Activated CD4-positive, alpha-beta T cell treated with anti-CD3 and anti-CD28 coated beads for 36 hours (primary cell): ENCODE measurements at regions not wholly inside any gene's neighbourhood (a gene's known extent, or its start where the extent isn't known, plus 50 kb on each side); places are given as distances from the start of the nearest gene placed in this dataset.

Experiments
- ATAC-seq: fragments of 200-7000 bp; cut with Tn5 transposase; one replicate; pipeline ENCODE4 v1.10.0; 2021; ENCODE audit warnings: mild to moderate bottlenecking, moderate library complexity
- CTCF ChIA-PET: fragments of 350-600 bp; sonication (Branson Sonifier 250); formaldehyde crosslinking; loops from one replicate; lab custom pipeline; 2021; ENCODE audit warnings: antibody characterized with exemption; lab: Charles Lee
- POLR2A ChIA-PET: fragments of 350-600 bp; sonication (Branson Sonifier 250); formaldehyde crosslinking; loops from one replicate; lab custom pipeline; 2021; ENCODE audit warnings: antibody characterized with exemption, inconsistent platforms; lab: Charles Lee
- DNase-seq: peaks from one replicate; pipeline ENCODE4 v3.0.0-alpha.2; 2020
- H3K27ac Mint-ChIP-seq: one replicate; pipeline ENCODE4 v1.8.0; 2021; ENCODE audit warnings: mixed read lengths
- H3K27me3 Mint-ChIP-seq: one replicate; pipeline ENCODE4 v1.8.0; 2021; ENCODE audit warnings: mixed read lengths
- H3K36me3 Mint-ChIP-seq: one replicate; pipeline ENCODE4 v1.8.0; 2021; ENCODE audit warnings: low read depth, mixed read lengths
- H3K4me1 Mint-ChIP-seq: one replicate; pipeline ENCODE4 v1.8.0; 2021; ENCODE audit warnings: mixed read lengths
- H3K4me3 Mint-ChIP-seq: one replicate; pipeline ENCODE4 v1.8.0; 2021; ENCODE audit warnings: mild to moderate bottlenecking, moderate library complexity, mixed read lengths
- H3K9me3 Mint-ChIP-seq: one replicate; pipeline ENCODE4 v1.8.0; 2021; ENCODE audit warnings: low read depth, mixed read lengths
- intact Hi-C, 2 experiments: fragments of 100-400 bp; cut with DNase I in 1 of 2; cut with micrococcal nuclease in 1 of 2; formaldehyde crosslinking; loops; one replicate each; pipeline versions ENCODE4 v1.14.2 to v1.15.1; 2022 to 2024; cut with DNase I, micrococcal nuclease

DNA sequence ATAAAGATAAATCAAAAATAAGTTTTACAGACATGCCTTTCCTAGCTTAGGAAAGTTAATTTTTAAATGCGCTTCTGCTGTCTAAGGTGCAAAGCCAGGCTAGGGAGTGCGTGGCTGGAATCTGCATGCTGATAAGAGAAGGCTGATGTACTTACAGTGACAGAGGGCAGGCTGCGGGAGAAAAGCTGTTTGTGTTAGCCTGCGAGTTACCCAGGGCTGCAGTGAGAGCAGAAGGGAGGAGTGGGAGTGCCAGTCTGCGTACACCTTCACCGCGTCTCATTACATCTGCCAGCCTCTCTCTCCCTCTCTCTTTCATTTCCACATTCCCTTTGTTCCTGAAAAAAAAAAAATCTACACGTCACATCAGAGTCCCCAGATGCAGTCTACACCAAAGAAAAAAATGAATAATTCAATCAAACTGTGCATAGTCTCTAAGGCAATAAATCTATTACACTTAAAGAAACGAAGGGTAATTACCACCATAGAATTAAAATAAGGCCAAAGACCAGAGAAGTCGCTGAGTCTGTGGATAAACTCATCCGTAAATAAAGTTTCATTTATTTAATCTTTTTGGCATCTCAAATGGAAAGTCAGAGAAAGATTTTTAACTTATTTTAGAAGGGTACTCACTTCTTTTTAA lies 126.4 kb upstream of the C11orf58 start:
- Mint-ChIP-seq H3K4me3 (no peak overlapping the region), H3K4me1 (peaks cover 24% of the 10 kb centered on the region), H3K36me3 (no peaks in the 10 kb centered on the region), H3K27me3 (peaks cover 44% of the 10 kb centered on the region), H3K27ac (no peak overlapping the region), H3K9me3 (no peaks in the 10 kb centered on the region)
- ATAC-seq (no peak), DNase-seq (no peak)
- ChIA-PET POLR2A (no interaction called here), CTCF (interaction anchor here (0.7 kb wide), 1 partner anchor 786 kb away, joined by 3 read pairs; no protein-coding TSS in a partner anchor)
- intact Hi-C loops, result loop anchor here (2.0 to 5.0 kb wide), 5 partner anchors 670 to 961 kb away; no protein-coding TSS in a partner anchor

DNA sequence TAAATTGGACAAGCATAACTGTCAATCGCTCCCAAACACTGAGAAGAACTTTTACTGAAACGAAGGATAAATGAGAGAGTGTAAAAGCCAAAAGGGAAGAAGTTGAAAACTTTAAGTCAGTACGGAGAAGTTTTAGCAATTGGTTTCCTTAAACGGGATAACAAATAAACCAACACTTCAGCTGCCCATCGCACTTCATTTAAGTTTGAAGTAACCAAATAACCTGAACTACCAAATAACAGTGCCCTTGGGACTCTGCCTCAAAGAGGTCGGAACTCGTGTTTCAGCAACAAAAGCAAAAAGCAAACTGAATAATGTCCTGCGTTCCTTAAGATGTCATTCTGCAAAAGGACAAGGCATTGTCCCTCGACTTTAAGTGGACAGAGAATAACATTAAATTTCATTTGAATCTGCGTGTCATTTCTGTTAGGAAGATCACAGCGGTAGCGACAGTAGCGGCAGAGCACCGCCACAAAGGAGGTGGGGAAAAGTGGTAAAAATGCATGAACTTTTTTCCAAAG lies 127.0 kb upstream of the C11orf58 start:
- Mint-ChIP-seq H3K4me3 (no peak overlapping the region), H3K4me1 (peaks cover 27% of the 10 kb centered on the region), H3K27ac (no peak overlapping the region), H3K27me3 (peaks cover 45% of the 10 kb centered on the region), H3K36me3 (no peaks in the 10 kb centered on the region), H3K9me3 (no peaks in the 10 kb centered on the region)
- DNase-seq (no peak), ATAC-seq (no peak)
- ChIA-PET POLR2A (no interaction called here), CTCF (no interaction called here)
- intact Hi-C loops, result loop anchor here (5.0 kb wide), 2 partner anchors 669 to 794 kb away; no protein-coding TSS in a partner anchor

DNA sequence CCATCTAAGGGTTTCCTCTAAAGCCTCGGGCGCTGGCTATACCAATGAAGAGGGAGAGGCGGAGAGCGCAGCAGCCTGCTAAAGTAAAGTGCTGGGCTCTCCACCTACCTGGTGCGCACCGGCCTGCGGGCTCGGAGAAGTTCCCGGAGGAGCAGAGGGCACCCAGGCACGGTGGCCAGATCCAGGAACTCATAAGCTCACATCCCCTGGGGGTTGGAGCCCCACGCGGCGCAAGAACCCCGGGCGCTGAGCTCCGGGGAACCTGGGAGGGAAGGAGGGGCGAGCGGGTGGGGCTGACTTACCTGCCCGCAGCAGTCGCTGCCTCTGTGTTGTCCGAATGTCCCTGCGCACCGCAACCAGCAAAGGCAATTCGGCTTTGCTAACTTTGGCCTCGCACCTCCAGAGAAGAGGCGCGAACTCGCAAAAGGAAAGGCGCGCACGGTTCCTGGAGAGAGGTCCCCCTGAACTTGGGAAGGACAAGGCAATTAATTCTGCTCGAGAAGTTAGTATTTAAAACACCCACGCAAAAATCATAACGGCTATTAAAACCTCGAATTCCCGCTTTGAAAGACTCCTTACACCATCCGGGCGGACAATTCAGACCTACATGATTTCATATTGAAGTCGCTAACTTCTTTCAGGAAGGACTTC lies 127.6 kb upstream of the C11orf58 start:
- DNase-seq (no peak), ATAC-seq (no peak)
- no peak overlapping the region for H3K4me3 Mint-ChIP-seq
- CTCF ChIA-PET, result interaction anchor here (0.6 kb wide), 1 partner anchor 758 kb away, joined by 5 read pairs; no protein-coding TSS in a partner anchor
- no peaks in the 10 kb centered on the region for H3K9me3 Mint-ChIP-seq
- peaks cover 2% of the 10 kb centered on the region for H3K36me3 Mint-ChIP-seq
- intact Hi-C loops, result loop anchor here (5.0 kb wide), 2 partner anchors 669 to 794 kb away; no protein-coding TSS in a partner anchor
- POLR2A ChIA-PET, result no interaction called here
- no peak overlapping the region for H3K27ac Mint-ChIP-seq
- H3K4me1 Mint-ChIP-seq, result peaks cover 33% of the 10 kb centered on the region
- peaks cover 49% of the 10 kb centered on the region for H3K27me3 Mint-ChIP-seq

DNA sequence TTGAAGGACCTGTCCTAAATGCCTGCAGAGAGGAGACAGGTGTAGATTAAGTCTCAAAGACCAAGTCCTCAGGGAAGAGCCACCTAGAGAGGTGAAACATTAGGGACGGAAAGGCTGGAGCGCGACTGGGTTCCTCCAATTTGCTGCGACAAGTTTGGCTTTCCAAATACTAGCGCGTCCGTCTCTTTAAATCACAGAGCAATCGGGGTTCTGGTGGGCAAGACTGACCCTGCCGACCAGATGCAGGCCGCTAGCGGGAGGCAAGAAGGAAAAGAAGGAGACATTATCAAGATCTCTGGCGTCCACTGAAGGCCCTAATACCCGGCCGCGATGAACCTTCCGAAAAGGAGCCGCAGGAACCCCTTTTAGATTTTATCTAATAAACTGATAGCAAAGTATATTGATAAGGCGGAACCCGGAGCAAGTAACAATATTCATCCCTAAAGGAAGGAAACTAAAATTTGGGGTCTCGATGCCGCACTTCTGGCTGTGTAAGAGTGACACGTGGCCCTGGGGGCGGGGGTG lies 128.2 kb upstream of the C11orf58 start:
- H3K27me3 Mint-ChIP-seq, result peaks cover 54% of the 10 kb centered on the region
- no peaks in the 10 kb centered on the region for H3K9me3 Mint-ChIP-seq
- no peak overlapping the region for H3K4me3 Mint-ChIP-seq

DNA sequence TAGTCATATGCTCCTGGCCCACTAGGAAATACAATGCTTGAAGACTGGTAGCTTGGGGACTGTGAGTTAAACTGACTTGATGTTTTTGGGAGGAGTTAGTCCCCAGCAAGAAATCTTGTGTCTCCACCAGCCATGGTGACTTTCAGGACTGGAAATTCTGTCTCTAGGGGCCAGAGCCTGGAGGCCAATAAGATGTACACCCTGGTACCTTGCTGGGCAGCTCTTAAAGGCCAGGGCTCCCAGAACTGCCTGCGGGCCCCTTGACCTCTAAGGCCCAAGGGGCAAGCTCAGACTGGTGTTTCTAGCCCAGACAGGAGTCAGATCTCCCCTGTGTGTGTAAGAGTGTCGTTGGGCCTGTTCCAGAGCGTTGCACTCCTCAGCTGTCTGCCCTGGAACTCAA lies 128.7 kb upstream of the C11orf58 start:
- Mint-ChIP-seq H3K9me3 (no peaks in the 10 kb centered on the region), H3K36me3 (peaks cover 2% of the 10 kb centered on the region), H3K4me1 (peaks cover 40% of the 10 kb centered on the region), H3K4me3 (no peak overlapping the region), H3K27me3 (peaks cover 52% of the 10 kb centered on the region), H3K27ac (no peak overlapping the region)
- intact Hi-C loops, result loop anchor here (5.0 to 10.0 kb wide), 5 partner anchors 417 to 1635 kb away; partner anchors contain the start of gene CALCA (in 1 of the 2)
- ChIA-PET POLR2A (no interaction called here), CTCF (interaction anchor here (0.7 kb wide), 2 partner anchors 216 to 1160 kb away, joined by 3 read pairs; no protein-coding TSS in a partner anchor)
- DNase-seq (no peak), ATAC-seq (no peak)

More for the DNA sequence above, 128.2 kb upstream of the C11orf58 start:
- ChIA-PET CTCF (interaction anchor here (0.6 to 0.7 kb wide), 2 partner anchors 758 to 1161 kb away, joined by 3 to 5 read pairs; no protein-coding TSS in a partner anchor), POLR2A (no interaction called here)
- Mint-ChIP-seq H3K36me3 (peaks cover 2% of the 10 kb centered on the region), H3K27ac (no peak overlapping the region), H3K4me1 (peaks cover 39% of the 10 kb centered on the region)
- ATAC-seq, result no peak
- no peak for DNase-seq
- intact Hi-C loops, result loop anchor here (5.0 kb wide), 2 partner anchors 668 to 793 kb away; no protein-coding TSS in a partner anchor

DNA sequence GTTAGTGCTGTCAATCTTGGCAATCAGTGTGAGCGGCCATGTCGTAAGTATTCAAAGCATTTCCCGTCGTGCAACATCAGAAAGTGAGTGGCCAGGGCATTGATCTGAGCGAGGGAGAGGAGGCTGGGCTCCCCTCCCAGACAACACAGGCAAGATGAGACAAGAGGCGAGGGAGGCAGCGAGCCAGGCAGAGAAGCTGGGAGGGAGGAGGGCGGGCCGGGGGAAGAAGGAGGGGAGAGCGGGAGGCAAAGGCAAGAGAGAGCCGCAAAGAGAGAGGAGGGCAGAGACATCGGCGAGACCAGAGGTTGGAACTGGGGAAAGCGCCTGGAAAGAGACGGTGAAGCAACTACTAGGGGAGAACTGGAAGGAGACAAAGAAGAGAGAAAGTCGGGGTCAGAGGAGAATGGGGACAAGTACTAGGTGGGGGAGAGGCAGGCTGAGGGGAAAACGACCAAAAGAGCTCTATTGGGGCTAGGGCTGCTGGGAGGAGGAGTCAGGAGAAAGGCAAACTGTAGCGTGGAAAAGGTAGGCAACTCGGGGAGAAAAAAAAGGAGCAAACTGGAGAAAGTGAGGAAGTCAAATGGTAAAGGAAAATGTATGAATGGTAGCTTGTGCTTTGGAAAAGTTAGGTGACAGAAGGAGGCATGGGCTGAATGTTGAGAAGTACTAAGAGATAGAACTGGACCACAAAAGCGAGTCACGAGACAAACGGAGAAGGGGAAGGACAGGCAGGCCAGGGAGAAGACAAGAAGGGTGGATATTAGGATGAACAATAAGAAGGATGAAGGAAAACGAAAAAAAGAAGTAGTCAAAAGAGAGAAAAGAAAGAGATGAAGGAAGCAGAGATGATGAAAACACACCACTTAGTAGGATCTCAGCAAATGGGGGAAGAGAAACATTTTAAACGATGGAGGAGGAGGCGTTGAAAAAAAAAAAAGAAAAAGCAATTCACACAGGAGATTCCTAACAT lies 130.5 kb upstream of the C11orf58 start:
- peaks cover 32% of the 10 kb centered on the region for H3K4me1 Mint-ChIP-seq
- H3K4me3 Mint-ChIP-seq, result no peak overlapping the region
- peaks cover 54% of the 10 kb centered on the region for H3K27me3 Mint-ChIP-seq
- ATAC-seq (no peak), DNase-seq (no peak)
- intact Hi-C loops, result loop anchor here (5.0 to 10.0 kb wide), 3 partner anchors 416 to 1633 kb away; partner anchors contain the start of gene CALCA (in 1 of the 2)
- H3K27ac Mint-ChIP-seq, result no peak overlapping the region
- H3K36me3 Mint-ChIP-seq, result peaks cover 2% of the 10 kb centered on the region
- no peaks in the 10 kb centered on the region for H3K9me3 Mint-ChIP-seq
- ChIA-PET POLR2A (no interaction called here), CTCF (interaction anchor here (0.5 kb wide), 1 partner anchor 130 kb away, joined by 5 read pairs; no protein-coding TSS in a partner anchor)

DNA sequence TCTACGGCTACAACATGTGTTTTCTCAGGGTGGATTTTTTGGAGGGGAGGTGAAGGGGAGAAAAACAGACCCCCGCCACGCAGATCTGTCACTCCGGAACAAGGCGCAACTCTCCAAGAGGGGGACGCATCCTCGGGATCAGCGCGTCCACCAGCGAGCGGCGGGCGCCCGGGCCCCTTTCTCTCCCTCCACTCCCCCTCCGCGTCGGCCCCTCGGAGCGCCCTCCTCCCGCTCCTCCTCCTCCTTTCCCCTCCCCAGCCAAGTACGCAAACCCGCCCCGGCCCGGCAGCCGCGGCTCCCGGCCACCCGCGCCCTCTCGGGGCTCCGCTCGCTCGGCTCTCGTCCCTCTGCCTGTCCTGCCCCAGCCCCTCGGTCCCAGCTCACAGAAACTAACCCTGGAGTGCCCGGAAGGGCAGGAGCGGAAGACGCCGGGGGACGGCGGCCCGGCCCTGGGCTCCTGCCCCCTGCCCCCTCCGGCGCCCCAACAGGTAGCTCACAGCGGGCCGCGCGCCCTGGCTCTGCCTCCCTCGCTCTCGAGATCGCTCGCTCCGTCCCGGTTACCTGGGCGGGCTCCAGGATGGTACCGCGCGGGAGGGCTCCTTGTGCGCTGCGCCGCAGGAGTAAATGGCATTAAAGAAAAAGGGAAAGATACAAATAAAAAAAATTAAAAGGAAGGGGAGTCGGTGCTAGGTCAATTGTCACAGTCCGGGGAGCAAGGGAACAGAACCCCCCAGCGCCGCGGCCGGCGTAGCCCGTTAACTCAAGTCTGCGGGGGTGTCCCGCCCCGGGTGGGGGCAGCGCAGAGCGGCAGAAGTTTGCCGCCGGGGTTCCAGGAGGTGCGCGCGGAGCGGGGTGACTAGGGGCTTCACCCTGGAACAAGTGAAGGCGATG lies 131.4 kb upstream of the C11orf58 start:
- no peak for ATAC-seq
- H3K4me3 Mint-ChIP-seq, result peak overlapping the region; percentile 69
- DNase-seq, result no peak
- no peaks in the 10 kb centered on the region for H3K9me3 Mint-ChIP-seq
- peaks cover 2% of the 10 kb centered on the region for H3K36me3 Mint-ChIP-seq
- no peak overlapping the region for H3K27ac Mint-ChIP-seq
- ChIA-PET CTCF (interaction anchor here (0.5 to 2.8 kb wide), 7 partner anchors 7 to 959 kb away, joined by 3 to 20 read pairs (median 3); no protein-coding TSS in a partner anchor), POLR2A (no interaction called here)
- peaks cover 51% of the 10 kb centered on the region for H3K27me3 Mint-ChIP-seq
- H3K4me1 Mint-ChIP-seq, result peaks cover 25% of the 10 kb centered on the region
- intact Hi-C loops, result loop anchor here (1.0 to 10.0 kb wide), 4 partner anchors 7 to 1632 kb away; partner anchors contain the start of gene CALCA (in 1 of the 2)

DNA sequence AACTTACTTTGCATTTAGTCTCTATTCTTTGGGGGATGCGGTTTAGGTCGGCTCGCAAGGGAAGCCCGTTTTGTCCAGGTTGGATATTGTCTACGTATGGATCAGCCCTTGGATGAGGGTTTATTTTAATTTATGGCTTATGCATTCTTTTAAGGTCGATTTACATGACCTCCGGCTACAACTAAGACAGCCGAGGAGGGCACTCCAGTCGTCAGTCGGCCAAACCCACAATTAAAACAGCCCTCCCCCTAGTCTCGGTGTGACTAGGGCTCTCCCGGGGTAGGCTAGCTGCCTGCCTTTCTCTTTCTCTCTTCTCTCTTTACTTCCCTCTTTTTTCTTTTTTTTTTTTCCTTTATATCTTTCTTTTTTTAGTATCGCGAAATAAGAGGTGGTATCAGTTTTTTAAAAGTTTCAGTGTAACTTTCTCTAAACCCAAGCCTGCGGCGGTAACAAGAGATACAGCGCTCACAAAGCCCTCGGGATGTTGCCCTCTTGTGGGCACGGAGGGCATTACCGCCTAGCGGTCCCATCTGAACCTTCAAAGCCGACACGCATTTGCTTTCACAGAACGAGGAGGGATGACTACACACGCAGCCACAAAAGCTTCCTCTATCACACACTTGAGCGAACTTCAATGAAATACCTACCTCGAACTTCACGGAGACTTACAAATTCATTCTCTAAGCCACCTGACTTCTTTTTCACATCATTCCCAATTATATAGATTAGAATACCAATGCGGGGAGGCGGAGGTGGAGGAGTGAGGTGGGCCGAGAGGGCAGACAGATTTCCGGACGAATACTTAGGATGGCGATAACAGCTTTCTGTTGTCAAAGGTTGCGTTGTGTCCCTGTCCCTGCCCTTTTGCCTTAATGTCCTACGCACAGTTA lies 132.3 kb upstream of the C11orf58 start:
- H3K27ac Mint-ChIP-seq, result peak overlapping the region; percentile 67
- H3K27me3 Mint-ChIP-seq, result peaks cover 43% of the 10 kb centered on the region
- H3K36me3 Mint-ChIP-seq, result peaks cover 2% of the 10 kb centered on the region
- ATAC-seq, result peak; percentile 94
- intact Hi-C loops, result loop anchor here (1.0 to 10.0 kb wide), 4 partner anchors 8 to 1631 kb away; partner anchors contain the start of gene CALCA (in 1 of the 2)
- peak; percentile 93 for DNase-seq
- peaks cover 22% of the 10 kb centered on the region for H3K4me1 Mint-ChIP-seq
- ChIA-PET POLR2A (no interaction called here), CTCF (interaction anchor here (0.6 to 2.8 kb wide), 8 partner anchors 8 to 958 kb away, joined by 3 to 20 read pairs (median 3); no protein-coding TSS in a partner anchor)
- H3K9me3 Mint-ChIP-seq, result no peaks in the 10 kb centered on the region
- H3K4me3 Mint-ChIP-seq, result peak overlapping the region; percentile 69

DNA sequence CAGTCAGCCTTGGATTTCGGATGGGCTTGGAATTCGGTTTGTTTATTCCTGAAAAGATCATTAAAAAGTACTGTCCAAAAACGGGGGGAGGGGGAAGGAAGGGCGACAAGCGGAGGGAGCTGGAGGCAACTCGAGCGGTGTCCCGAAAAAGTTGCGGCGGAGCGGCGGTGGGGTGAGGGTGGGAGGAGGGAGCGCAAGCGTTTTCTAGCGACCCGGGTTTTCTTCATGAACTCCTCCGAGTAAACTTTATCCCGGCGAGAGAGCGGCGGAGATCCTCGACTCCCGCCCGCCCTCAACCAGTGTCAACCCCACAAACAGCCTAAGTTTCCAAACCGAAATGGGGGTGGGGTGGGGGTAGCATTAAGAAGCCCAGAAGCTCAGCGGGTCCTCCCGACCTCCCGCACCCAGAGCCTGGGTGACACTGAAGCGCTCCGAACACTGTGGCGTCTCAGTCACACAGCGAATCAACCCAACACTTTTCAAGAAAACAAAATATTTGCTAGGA lies 133.0 kb upstream of the C11orf58 start:
- H3K4me1 Mint-ChIP-seq, result peaks cover 22% of the 10 kb centered on the region
- peak overlapping the region; percentile 69 for H3K4me3 Mint-ChIP-seq
- H3K27me3 Mint-ChIP-seq, result peaks cover 44% of the 10 kb centered on the region
- intact Hi-C loops, result loop anchor here (5.0 to 10.0 kb wide), 3 partner anchors 413 to 1631 kb away; partner anchors contain the start of gene CALCA (in 1 of the 2)
- CTCF ChIA-PET, result interaction anchor here (0.6 to 2.8 kb wide), 3 partner anchors 9 to 956 kb away, joined by 3 to 20 read pairs (median 3); no protein-coding TSS in a partner anchor
- ATAC-seq (no peak), DNase-seq (no peak)
- peaks cover 2% of the 10 kb centered on the region for H3K36me3 Mint-ChIP-seq
- H3K9me3 Mint-ChIP-seq, result no peaks in the 10 kb centered on the region
- POLR2A ChIA-PET, result no interaction called here
- H3K27ac Mint-ChIP-seq, result peak overlapping the region; percentile 13
